GM21528 (cell line): ENCODE measurements at regions not wholly inside any gene's neighbourhood (a gene's known extent, or its start where the extent isn't known, plus 50 kb on each side); places are given as distances from the start of the nearest gene placed in this dataset.
"Not testable (repeated sequence)": the region's sequence is repeated elsewhere in the genome, so short reads cannot be mapped to it uniquely, and the experiment has no call there.

ENCODE experiments used
- ATAC-seq: cut with Tn5 transposase; IDR thresholded peaks from one replicate; pipeline ENCODE4 v1.9.1; 2021; ENCODE audit warnings: mild to moderate bottlenecking, moderate library complexity; ENCODE audit not compliant: unreplicated experiment, low FRiP score

DNA sequence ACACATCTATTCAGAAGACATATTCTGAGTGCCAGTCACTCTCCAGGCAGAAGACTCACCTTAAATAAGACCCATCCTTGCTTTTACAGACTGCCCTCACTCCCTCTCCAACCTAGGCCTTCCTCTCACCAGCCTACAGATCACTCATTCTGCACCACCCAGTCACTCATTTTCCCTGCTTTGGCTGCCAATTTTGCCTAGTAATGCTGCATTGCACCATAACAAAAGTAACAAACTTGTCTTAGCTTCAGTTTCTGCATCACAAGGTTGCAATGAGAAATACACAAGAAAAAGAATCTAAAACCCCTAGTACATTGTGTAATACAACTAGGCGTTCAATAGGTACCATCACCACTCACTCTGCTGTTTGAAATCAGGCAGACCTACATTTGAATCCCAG is 292.4 kb downstream of the PLPP3 start:
- ATAC-seq = no peak

DNA sequence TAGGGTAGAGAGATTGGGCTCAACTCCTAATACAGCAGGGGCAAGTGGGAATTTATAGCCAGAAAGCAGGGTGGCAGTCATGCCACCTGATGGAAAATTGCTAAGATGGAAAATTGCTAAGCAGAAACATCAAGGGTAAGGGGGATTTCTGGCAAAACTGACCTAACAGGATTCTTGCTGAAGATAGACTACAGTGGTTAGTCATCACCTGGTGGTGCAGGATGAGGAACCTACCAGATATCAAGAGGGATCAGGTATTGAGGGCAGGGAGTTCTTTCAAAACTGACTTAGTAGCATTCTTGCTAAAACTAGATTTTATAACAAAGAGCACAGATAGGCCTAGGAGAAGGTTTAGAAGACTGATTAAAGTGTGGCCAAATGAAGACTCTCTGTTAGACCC is 292.9 kb downstream of the PLPP3 start:
- ATAC-seq = no peak

DNA sequence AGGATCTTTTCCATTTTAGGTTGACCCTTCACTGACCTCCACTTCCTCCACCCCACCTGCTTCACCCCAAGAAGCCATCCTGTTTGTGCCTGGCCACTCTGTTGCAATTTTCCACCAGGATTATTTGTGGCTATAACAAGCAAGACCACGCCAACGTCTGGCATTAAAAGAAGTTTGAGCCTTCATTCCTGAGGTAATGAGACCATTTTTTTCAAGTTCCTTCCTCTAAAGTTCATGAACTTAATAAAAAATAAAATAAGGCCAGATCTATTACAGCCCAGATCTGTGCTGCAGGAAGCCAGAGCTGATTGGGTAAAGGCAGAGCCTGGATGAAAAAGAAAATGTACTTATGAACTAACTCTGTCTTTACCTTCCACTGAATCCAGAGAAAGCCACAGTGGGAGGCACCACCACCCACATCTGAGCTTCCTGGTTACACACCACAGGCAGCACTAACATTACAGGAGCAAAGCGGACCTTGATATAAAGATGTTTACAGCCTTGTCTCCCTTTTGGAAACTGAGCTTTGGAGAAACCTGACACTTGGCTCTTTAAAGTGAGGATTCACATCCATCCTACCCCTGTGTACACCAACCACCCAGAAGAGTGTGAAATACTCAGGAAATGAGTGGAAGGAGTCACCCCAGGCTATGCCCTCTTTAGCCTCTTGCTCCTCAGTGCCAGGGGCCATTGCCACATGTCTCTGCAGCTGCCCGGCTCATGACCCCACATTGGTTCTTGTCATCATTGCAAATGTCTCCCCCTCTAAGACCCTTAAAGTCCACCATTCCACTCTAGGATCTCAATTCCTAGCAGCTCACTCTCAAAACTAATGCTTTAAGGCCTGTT is 293.6 kb downstream of the PLPP3 start:
- ATAC-seq = no peak

DNA sequence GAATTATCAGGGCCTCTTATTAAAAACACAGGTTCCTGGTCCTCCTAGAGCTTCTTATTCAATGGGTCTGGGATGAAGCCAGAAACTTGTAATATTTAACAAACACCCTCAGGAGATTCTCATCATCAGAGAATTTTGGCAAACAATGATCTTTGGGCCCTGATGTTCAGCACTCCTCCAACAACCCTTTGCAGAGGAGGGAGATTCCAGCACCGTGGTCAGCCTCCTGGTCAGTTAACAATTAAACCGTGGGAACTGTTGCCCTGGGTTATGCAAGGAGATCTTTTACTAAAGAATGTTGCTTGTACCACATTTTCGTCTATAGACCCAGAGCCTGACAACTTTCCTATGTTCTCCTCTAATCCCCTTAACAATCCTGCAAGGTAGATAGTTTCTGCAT is 294.4 kb downstream of the PLPP3 start:
- no peak for ATAC-seq

DNA sequence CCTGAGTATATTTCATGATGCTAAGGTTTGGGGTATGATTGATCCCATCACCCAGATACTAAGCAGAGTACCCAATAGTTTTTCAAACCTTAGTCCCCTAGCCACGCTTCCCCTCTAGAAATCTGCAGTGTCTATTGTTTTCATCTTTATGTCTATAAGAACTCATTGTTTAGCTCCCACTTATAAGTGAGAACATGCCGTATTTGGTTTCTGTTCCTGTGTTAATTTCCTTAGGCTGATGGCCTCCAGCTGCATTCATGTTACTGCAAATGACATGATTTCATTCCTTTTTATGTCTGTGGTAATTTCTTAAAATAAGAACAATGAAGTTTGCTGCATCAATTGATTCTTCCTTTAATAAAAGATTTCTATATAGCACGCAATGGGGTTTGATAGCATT is 301.3 kb downstream of the PLPP3 start:
- no peak for ATAC-seq

DNA sequence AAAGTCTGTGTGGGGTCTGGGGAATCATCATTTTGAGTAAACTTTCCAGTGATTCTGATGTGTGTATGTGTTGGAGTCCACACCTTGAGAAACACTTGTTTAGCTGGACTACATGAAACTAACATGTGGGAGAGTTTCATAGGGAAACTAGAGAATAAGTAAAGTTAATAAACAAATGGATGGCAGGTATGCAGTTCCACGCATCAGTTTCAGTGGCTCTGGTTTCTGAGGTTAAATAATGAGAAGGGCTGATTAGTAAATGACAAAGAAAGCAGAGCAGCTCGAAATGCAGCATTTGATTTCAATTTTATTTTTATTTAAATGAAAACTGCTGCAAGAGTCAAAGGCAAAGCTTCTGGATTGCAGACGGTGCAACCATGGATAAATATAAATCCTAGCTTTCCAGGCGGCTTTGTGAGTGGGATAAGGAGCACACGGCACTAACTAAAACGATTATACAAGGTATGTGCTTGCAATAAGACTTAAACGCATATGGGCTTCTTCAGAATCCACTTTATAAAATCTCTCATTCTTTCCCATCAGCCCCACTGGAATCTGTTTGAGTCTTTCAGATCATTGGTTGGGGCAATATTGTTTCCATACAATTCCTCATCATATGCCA is 310.7 kb downstream of the PLPP3 start:
- ATAC-seq = no peak

DNA sequence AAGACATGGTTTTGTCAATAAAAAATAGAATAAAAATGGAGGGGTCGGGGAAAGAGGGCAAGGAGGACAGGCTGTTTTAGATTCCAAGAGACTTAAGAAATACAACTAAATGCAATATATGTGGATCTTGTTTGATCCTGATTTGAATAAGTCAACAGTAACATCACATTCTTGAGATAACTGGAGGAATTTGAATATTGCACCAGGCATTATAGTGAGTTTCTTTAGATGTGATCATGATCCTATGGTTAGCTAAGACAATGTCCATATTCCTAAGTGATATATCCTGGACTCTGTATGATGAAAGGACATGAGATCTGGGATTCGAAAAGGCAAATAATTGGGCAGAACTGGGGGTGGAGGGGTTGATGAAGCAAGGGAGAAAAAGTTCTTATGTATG is 311.8 kb downstream of the PLPP3 start:
- ATAC-seq = no peak

DNA sequence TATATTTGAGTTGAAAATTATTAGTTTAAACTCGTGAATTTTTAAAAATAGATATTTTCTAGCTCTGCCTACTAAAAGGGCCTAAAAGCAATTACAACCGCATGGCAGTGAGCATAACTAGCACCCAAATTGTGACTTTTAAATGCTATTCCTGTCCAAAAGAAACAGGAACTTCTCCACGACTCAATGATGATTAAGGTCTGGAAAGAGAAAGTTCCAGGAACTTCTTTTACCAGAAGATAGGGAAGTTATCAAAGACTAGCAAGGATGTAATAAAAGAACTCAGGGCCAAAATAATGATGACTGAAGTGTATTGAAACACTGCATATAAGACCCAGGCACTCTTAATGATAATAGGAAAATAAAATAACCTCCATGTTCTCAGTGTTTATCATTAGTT is 313.0 kb downstream of the PLPP3 start:
- no peak for ATAC-seq

DNA sequence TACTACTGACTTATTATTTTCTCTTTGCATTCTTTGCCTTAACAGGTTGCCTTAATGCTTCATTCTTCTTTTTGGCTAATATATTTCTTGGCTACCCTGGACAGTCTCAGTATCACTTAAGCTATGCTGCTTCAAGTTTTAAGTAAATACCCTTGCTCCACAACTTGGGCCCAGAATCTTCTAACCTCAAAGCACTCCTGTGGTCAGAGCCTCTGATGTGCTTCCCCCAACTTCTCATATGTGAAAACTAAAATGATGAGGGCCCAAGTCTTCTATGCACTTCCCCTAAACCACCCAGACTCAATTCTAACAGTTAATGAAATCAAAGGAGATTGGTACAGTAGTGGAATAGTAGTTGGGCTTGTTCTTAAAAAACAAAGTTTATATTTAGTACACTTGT is 314.1 kb downstream of the PLPP3 start:
- no peak for ATAC-seq

DNA sequence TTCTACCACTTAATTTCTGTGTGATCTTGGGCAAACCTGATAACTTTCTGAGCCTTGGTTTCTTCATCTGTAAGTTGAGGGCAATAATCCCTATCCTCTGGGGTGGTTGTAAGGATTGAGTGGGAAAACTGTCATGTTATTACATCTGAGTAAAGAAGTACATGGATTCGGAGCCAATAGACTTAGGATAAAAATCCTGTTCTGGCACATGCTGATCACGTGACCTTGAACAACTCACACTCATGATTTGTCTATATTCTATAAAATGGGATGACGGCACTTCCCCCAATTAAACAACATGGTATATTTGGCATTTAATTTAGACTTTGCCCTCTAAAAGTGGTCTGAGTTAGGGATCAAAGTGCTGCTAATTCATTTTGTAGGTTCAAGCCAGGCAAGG is 315.5 kb downstream of the PLPP3 start:
- no peak for ATAC-seq

DNA sequence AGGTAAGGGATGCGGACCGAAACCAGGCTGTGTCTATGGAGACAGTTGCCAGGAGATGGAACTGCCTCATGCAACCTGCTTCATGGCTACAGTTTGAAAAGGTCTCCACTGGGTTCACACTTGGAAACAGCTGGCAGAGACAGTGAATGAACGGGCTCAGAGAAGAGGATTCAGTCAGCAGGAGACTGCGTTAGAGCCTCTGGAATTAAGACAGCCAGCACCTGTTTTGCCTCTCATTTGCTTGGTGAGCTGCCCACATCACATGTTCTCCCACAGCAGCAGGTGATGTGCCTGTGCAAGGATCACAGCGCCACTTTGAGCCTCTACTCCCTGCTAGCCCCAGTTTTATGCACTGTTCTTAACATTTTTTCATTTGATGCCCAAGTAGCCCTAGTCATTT is 321.0 kb downstream of the PLPP3 start:
- no peak for ATAC-seq

DNA sequence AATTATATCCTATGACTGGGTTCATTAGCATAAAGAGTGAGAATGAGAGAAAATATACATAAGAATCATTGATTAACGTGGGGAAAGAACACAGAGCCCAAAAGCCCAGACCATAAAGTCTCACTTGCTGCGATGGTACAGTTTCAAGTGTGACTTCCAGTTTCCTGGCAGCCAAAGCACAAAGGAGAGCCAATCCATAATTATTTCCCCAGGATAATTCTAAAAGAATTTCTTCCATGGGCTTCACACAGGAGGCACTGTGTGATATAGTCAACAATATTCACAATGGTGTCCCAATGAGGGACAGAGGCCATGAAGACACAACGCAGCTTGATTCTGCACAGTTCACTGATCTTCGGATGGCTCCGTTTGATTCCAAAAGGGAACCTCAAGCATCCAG is 321.6 kb downstream of the PLPP3 start:
- no peak for ATAC-seq

DNA sequence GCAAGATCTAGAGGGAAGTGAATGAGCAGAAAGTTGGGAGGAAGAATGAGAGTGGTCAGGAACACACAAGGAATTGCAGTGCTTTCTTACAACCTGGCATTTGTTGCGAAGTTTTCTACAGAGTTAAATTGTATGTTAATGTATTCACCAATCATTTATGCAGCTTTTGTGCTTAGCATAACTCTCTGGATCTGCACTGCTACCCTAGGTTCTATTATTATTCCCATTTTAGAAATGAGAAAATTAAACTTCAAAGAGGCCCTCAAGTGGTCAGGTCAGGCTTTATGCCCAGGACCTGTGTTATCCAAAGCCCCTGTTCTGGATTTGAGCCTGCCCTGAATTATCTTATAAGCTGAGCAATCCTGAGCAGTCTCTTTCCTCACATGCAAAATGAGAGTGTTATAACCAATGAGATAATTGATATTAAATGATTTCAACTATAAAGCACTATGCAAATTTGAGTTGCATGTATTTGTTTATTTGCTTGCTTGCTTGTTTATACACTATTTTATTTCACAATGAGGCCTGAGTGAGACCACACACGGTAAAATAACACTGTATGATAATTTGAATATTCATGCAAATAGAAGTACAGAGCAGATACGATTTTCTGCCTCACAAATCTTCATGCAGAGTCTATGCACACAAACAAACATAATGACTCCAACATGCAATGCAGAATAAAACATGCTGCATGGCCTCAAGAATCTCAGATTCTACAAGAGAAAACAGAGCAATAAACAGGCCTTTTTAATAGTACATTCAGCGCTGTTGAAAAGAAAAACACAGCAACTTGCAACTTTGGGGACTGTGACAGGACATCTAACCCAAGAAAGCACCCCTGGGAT is 323.0 kb downstream of the PLPP3 start:
- ATAC-seq = no peak

DNA sequence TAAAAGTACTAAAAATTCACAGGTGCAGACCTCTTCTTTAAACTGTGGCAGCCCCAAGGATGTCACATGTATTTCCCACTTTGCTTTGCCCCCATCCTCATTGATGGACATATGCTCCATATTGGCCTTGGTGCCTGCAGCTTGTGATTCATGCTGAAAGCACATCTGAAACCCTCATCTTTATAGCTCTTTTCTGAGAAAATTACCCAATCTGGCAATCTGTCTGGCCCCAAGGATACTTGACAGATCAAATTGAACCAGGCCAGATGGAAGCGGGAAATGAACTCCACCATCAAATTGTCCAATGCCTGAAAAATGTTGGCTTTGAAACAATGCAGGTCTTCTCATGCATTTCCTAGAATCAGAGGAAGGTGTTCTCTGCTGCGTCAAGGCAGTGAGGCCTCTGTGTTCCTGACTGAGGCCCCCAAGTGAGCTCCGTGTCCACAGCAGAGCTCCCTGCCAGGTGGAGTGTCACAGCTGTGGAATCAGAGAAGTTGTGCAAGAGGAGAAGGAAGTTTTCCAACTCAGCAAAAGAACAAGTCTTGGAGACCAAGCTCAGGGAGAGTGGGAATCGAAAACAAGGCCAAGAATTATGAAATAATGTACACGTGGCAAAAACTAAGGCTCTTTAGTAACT is 323.7 kb downstream of the PLPP3 start:
- no peak for ATAC-seq

DNA sequence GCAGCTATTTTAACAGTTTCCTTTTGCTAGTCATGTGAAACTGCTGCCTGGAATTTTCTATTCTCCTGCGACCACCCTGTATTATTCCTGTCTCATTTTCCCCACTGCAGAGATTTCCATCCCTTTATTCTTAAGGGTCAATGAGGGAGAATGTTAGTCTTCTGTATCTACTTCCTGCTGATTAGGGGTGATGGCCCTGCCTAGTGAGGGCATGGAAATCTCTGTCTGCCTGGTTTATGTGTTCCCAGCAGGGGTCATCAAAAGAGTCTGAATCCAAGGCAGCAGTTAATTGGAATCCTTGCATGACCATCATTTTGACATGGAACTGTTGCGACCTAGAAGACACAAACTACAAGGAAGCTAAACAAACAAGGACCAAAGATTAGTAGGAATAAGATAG is 325.2 kb downstream of the PLPP3 start:
- ATAC-seq = no peak

DNA sequence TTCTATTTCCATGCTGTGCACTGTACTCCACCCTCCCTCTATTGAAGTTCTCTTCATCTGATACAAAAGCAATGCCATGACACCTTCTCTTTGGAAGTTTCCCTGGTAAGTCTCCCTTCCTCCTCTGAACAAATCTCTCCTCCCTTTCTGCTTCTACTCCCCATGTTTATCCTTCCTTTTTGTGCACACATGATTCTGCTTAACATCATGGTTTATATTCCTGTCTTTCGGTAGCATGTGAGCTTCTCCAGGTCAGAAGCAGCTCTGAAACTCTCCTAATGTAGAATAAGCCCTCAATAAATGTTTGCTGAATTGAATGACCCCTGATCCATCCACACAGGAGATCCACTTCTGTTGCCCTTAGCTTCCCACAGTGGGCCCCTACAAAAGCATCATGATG is 328.6 kb downstream of the PLPP3 start:
- no peak for ATAC-seq

DNA sequence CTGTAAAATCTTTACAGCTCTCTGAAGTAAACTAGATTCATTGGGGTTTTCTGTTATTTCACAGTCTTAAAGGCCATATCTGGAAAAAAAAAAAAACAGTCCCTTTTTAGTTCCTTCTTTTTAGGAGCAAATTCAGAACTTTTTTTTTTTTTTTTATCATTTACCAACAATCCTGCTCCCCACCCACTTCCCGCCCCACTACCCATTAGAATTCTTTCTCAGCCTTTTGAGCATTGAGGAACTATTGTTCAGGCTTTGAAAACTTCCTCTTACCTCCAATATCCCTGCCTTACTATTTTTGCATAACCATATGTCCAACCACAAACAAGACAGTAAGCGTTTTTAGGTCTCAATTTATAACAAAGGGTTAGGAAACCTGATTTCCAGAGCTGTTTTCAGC is 330.1 kb downstream of the PLPP3 start:
- ATAC-seq = no peak

DNA sequence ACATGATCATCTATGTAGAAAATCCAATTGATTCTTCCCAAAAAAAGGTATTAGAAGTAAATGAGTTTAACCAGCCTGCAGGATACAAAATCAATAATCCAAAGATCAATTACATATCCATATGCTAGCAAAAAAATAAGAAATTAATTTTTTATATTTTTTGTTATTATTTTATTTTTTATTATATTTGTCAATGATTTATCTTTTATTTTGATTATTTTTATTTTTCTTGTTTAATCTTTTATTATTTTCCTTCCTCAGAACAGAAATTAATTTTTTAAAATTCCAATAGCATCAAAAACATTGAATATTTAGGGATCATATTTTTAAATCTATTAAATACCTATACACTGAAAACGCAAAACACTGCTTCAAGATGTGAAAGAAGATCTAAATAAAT is 331.2 kb downstream of the PLPP3 start:
- no peak for ATAC-seq

DNA sequence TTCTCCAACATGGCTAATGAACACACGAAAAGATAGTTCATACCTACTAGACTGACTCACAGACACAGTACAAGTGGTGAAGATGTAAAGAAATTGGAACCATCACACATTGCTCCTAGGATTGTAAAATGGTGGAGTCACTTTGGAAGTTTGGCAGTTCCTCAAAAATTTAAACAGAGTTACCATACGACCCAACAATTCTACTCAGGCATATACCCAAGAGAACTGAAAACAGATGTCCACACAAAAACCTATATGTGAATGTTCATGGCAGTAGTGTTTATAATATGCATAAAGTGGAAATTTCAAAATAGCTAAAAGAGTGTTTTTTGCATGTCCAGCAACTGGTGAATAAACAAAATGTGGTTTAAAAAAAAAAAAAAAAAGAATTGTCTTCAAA is 332.6 kb downstream of the PLPP3 start:
- ATAC-seq = not testable (repeated sequence)

DNA sequence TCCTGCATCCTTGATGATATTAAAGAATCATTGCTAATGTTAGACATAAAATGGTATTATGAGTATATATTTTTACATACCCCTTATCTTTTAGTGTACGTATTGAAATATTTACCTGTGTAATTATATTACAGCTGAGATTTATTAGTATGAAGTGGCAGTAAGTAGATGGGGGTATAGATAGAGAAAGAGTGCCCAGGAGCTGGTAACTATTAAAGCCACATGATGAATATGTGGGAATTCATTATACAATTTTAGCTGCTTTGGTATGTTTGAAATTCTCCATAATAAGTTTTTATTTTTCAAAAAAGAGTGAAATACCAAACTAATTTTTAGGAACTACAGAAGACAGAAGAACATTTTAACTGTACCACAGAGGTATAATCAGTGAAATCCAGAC is 339.0 kb downstream of the PLPP3 start:
- ATAC-seq = no peak

DNA sequence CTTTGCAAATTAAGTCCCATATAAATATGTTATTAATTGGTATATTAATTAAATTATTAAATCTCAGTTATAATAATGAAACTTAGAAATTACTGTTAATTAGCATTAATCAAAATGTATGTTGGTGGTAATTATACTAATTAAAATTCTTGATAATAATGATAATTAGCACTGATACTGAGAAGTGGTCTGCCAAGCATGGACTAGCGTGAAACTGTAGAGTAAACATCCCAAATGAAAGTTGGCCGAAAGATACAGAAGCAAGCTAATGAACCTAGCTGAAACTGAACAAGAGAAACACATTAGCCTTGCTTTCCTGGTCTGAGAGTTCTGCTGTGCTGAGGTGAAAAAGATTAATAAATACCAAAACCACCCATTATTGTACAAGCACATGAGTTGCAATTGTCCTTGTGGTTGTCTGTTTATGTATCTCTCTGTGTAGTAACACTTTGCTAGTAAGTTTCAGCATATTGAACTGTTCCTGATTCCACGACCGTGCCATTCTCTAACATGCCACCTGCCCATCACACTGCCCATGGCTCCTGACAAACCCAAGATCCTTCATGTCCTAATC is 341.8 kb downstream of the PLPP3 start:
- no peak for ATAC-seq
